T-helper 2 cell treated with Interferon-gamma antibody and Interleukin-4, amounts not matched to agents 100 ng/mL and 5 ng/mL, for 36 hours (primary cell): ENCODE measurements at regions not wholly inside any gene's neighbourhood (a gene's known extent, or its start where the extent isn't known, plus 50 kb on each side); places are given as distances from the start of the nearest gene placed in this dataset.
"Not testable (repeated sequence)": the region's sequence is repeated elsewhere in the genome, so short reads cannot be mapped to it uniquely, and the experiment has no call there.

Source experiments
- intact Hi-C: fragments of 100-400 bp; cut with micrococcal nuclease; formaldehyde crosslinking; loops from one replicate; pipeline ENCODE4 v1.15.1; 2023

DNA sequence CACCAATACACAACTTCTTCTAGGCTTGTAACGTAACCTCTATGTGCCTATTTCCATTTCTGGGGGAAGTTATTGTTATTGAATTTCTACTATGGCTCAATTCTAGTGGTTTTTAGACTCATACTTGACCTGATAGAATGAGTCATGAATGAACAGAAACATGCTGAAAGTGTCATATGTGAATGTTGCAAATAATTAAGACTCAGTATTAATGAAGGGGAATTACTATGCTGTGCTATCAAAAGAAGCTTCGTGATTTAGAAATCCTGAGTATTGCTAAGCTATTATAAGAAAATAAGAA, 135.1 kb upstream of the ZWINT start:
- intact Hi-C loops, result no loop called here

DNA sequence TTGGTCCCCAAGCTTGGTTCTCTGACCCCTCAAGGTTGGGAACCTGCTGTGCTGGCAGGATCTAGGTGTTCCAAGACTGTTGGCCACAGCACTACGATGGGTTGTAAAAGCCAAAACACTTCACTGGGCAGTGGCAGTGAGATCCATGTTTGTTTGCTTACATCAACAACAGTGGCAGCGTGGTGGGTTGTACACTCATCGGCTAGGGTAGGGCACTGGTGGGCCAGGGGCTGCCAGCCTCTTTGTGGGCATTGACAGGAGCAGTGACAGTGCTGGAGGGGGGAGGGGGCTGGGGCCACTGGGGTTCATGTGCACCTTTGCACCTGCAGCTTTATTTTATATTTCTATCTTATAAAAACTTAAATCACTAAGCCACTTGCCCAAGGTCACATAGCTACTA, 126.7 kb upstream of the ZWINT start:
- intact Hi-C loops, result no loop called here

DNA sequence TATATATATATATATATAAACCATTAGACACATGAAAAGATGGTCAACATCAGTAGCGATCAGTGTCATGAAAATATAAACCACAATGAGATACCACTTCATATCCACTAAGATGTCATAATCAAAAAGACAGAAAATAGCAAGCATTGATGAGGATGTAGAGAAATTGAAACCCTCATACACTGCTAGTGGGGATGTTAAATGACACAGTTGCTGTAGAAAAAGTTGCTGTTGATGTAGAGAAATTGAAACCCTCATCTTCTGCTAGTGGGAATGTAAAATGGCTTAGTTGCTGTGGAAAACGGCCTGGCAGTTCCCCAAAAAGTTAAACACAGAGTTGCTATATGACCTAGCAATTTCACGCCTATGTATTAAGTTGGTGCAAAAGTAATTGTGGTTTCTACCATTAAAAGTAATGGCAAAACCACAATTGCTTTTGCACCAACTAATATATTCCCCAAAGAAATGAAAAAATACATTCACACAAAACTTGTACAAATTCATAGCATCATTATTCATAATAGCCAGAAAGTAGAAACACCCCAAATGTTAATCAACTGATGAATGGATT, 120.5 kb upstream of the ZWINT start:
- intact Hi-C loops, result no loop called here

DNA sequence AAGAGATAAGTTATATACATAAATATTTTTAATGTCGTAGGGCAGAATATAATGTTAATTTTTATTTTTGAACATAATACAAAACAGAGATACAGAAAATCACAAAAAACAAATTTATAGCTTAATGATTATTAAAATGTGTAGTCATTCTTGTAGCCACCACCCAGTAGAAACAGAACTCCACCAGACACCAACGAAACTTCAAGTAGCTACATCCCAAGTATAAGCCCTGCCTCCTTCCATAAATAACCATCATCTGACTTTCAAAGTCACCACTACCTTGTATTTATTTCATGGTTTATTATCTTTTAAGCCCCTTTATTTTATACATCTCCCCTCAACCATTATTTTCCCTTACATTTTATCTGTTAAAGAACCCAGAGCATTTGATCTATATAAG, 111.9 kb upstream of the ZWINT start:
- intact Hi-C loops, result no loop called here

DNA sequence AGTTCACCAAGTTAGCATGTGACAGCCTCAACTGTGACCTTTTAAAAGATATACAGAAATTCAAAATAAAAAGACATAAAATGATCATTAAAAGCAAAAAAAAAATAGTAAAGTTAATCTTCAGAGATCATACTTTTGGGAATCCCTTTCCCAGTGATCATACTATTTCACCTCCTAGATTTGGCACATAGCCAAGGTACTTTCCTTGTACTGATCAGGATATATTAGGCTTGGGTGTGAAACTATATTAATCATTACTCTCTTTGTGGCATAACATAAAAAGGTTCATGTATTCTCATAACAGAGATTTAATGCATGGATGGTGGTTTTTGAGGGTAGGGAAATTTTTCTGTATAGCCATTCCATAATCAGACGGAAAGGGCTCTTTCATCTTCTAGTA, 109.6 kb upstream of the ZWINT start:
- intact Hi-C loops, result no loop called here

DNA sequence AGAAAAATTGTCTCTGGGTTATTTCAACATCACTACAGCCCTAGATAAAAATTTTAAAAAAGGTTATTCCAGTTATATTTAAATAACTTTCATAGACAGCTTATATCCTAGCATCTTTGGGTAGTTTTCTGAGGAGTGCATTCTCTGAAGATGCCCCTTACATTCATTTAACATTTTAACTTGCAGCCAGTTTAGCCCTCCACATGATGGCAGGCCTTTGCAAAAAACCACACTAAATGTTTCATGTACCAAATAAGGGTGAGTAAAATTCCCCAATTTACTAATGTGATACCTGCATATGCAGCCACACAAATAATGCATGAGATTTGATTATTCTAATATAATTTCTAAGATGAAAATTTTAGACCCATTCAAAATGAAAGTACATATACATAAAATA, 108.4 kb upstream of the ZWINT start:
- intact Hi-C loops, result no loop called here

DNA sequence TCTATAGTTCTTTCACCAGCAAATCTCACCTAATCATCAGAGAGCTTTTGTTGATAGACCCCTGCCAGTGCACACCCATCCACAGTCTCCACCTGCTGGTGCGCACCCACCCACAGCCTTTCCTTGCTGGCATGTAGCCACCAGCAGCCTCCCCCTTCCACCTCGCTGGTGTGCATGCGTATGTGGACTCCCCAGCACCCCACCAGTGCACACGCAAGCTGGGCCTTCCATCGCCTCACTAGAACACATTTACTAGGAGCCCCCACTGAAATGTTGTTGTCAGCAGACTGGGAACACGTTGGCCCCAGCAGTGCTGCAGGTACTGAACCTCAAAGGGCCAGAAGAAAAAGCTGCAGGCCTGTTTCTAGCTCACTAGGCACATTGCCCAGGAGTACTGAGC, 104.9 kb upstream of the ZWINT start:
- intact Hi-C loops, result no loop called here

DNA sequence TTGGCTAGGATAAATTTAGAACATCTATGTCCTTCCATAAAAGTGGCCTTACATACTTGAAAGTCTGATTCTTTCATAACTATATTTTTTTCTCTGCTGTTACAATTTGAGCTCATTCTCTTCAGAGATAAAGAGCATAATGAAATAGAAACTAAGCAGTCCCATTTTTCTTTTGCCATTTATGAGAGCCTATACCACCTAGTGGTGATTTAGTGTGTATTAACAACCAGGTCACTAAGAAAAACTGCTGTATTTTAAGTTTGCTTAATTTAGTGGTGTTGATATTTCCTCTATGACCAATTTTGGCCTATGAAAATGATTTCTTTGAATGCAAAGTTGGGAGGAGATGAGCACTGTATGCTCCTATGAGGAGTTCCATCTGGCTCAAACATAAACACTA, 88.7 kb upstream of the ZWINT start:
- intact Hi-C loops, result no loop called here

DNA sequence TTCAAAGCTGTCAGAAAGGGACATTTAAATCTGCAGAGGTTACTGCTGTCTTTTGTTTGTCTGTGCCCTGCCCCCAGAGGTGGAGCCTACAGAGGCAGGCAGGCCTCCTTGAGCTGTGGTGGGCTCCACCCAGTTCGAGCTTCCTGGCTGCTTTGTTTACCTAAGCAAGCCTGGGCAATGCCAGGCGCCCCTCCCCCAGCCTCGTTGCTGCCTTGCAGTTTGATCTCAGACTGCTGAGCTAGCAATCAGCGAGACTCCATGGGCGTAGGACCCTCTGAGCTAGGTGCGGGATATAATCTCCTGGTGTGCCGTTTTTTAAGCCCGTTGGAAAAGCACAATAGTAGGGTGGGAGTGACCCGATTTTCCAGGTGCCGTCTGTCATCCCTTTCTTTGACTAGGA, 86.6 kb upstream of the ZWINT start:
- intact Hi-C loops, result not testable (repeated sequence)

DNA sequence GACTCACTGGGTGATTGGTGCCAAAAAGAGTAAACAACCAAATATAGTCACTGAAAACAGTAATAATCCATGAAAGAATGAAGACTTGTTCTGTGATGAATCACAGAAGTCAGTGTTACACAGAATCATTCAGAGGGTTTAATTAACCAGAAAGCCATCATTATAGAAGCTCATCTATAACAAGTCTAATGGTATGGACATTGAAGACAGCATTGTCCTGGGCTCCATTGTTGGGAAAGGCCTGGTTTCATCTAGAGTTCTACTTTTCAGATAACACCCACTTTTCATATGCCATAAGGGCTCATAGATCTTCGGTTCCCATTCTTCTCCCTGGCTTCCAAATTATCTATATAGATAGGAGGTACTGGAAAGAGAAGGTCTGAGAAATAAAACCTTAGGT, 80.3 kb upstream of the ZWINT start:
- intact Hi-C loops, result not testable (repeated sequence)
